OCI-LY7 (cell line): ENCODE measurements at regions not wholly inside any gene's neighbourhood (a gene's known extent, or its start where the extent isn't known, plus 50 kb on each side); places are given as distances from the start of the nearest gene placed in this dataset.

ENCODE experiments used
- BruUV-seq: library from RNA; stranded (reverse); fragments of 400-500 nt; replicated peaks from 2 replicates; lab custom pipeline; 2021; lab: Mats Ljungman, UMichigan
- CTCF ChIA-PET: fragments of 300-600 bp; sonication (Branson Sonifier 250); formaldehyde crosslinking; loops from one replicate; lab custom pipeline; 2022; ENCODE audit warnings: antibody characterized with exemption; ENCODE audit not compliant: unreplicated experiment; lab: Charles Lee
- POLR2A ChIA-PET: fragments of 300-600 bp; sonication (Branson Sonifier 250); formaldehyde crosslinking; loops from one replicate; lab custom pipeline; 2022; ENCODE audit warnings: antibody characterized with exemption; lab: Charles Lee
- DNase-seq: peaks from one replicate; pipeline ENCODE4 v3.0.0-alpha.2; 2015; ENCODE audit warnings: low spot score
- H2AFZ ChIP-seq: fragments of 200-600 bp; sonication (generic), shearing (Covaris generic); 2 replicates; pipeline ENCODE4 v1.6.1; 2014; ENCODE audit warnings: mild to moderate bottlenecking, antibody characterized with exemption, low read length, moderate library complexity
- H3K27ac ChIP-seq: fragments of 200-600 bp; sonication (generic); 2 replicates; pipeline ENCODE4 v1.5.1; 2014; ENCODE audit warnings: mixed run types, low read depth, mild to moderate bottlenecking, moderate library complexity, low read length, inconsistent platforms; ENCODE audit not compliant: poor library complexity, severe bottlenecking
- H3K36me3 ChIP-seq: fragments of 200-600 bp; sonication (generic); 2 replicates; pipeline ENCODE4 v1.6.1; 2014; ENCODE audit warnings: mild to moderate bottlenecking, antibody characterized with exemption, low read length, moderate library complexity, mixed read lengths; ENCODE audit not compliant: insufficient read depth
- H3K4me1 ChIP-seq: fragments of 200-600 bp; sonication (generic); 2 replicates; pipeline ENCODE4 v1.5.1; 2014; ENCODE audit warnings: mild to moderate bottlenecking, low read length; ENCODE audit not compliant: insufficient read depth, poor library complexity, severe bottlenecking
- H3K4me2 ChIP-seq: fragments of 200-600 bp; sonication (generic); 2 replicates; pipeline ENCODE4 v1.6.1; 2014; ENCODE audit warnings: mild to moderate bottlenecking, low read length
- H3K4me3 ChIP-seq: fragments of 200-600 bp; sonication (generic); 2 replicates; pipeline ENCODE4 v1.5.1; 2014; ENCODE audit warnings: mild to moderate bottlenecking, low read depth, low read length; ENCODE audit not compliant: poor library complexity, severe bottlenecking
- H3K79me2 ChIP-seq: fragments of 200-600 bp; sonication (generic); 2 replicates; pipeline ENCODE4 v1.6.1; 2016; ENCODE audit warnings: low read depth, mild to moderate bottlenecking, low read length, moderate library complexity, mixed read lengths; ENCODE audit not compliant: insufficient read depth
- H3K9me2 ChIP-seq: fragments of 200-600 bp; sonication (generic); 2 replicates; pipeline ENCODE4 v1.6.1; 2016; ENCODE audit warnings: mild to moderate bottlenecking, low read length, mixed read lengths; ENCODE audit not compliant: insufficient read depth
- H3K9me3 ChIP-seq: fragments of 200-600 bp; sonication (generic); 2 replicates; pipeline ENCODE4 v1.6.1; 2014; ENCODE audit warnings: mild to moderate bottlenecking, mixed run types, low read length, mixed read lengths
- H4K20me1 ChIP-seq: fragments of 200-600 bp; sonication (generic); 2 replicates; pipeline ENCODE4 v1.6.1; 2014; ENCODE audit warnings: mild to moderate bottlenecking, antibody characterized with exemption, low read length, moderate library complexity, mixed read lengths; ENCODE audit not compliant: insufficient read depth
- EZH2phosphoT487 ChIP-seq: fragments of 200-600 bp; sonication (generic); IDR thresholded peaks from 2 replicates; pipeline ENCODE4 v1.6.1; 2018; ENCODE audit warnings: low read depth, borderline replicate concordance, mild to moderate bottlenecking, mixed run types, antibody characterized with exemption, low read length, moderate library complexity, mixed read lengths
- intact Hi-C: fragments of 100-400 bp; cut with micrococcal nuclease; formaldehyde crosslinking; loops from one replicate; pipeline ENCODE4 v1.10.0; 2022; ENCODE audit not compliant: unreplicated experiment
- TF ChIP-seq, protein P1 (sequence below): fragments of 200-600 bp; sonication (generic); conservative IDR thresholded peaks from 2 replicates; pipeline ENCODE4 v1.5.1; 2014; ENCODE audit warnings: mild to moderate bottlenecking, antibody characterized with exemption, low read length, moderate library complexity, mixed read lengths

DNA sequence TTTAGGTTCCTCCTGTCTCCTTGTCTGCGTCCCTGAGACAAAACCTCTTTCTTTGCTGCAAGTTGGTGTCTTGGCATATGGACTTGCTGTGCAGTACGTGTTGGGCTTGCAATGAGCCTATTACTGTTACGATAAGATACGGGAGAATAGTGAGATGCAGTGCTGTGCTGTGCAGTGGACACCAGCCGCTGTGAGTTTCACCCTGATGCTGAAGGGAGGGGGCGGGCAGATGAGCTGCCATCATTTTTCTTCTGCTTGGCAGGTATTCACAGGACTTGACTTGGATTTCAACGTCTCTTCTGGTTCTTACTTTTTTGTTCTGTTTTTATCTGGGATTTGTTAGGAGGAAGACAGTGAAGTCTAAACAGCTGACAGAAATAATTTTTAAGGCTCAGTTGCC, 257.1 kb upstream of the PITRM1 start:
- no peaks in the 10 kb centered on the region for H4K20me1 ChIP-seq
- intact Hi-C loops: no loop called here
- no peaks in the 10 kb centered on the region for H3K4me1 ChIP-seq
- H3K4me3 ChIP-seq: no peak overlapping the region
- no peak for TF ChIP-seq EZH2phosphoT487
- TF ChIP-seq, protein P1, sequence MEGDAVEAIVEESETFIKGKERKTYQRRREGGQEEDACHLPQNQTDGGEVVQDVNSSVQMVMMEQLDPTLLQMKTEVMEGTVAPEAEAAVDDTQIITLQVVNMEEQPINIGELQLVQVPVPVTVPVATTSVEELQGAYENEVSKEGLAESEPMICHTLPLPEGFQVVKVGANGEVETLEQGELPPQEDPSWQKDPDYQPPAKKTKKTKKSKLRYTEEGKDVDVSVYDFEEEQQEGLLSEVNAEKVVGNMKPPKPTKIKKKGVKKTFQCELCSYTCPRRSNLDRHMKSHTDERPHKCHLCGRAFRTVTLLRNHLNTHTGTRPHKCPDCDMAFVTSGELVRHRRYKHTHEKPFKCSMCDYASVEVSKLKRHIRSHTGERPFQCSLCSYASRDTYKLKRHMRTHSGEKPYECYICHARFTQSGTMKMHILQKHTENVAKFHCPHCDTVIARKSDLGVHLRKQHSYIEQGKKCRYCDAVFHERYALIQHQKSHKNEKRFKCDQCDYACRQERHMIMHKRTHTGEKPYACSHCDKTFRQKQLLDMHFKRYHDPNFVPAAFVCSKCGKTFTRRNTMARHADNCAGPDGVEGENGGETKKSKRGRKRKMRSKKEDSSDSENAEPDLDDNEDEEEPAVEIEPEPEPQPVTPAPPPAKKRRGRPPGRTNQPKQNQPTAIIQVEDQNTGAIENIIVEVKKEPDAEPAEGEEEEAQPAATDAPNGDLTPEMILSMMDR: no peak
- no peaks in the 10 kb centered on the region for H3K79me2 ChIP-seq
- POLR2A ChIA-PET: interaction anchor here (1.1 kb wide), 1 partner anchor 11 kb away, joined by 4 read pairs; no protein-coding TSS in a partner anchor
- CTCF ChIA-PET: no interaction called here
- no peaks in the 10 kb centered on the region for H3K9me2 ChIP-seq
- no peak overlapping the region for H3K4me2 ChIP-seq
- H3K9me3 ChIP-seq: no peaks in the 10 kb centered on the region
- no peak overlapping the region for H3K27ac ChIP-seq
- no TSS peak for BruUV-seq
- H3K36me3 ChIP-seq: no peaks in the 10 kb centered on the region
- no peak overlapping the region for H2AFZ ChIP-seq
- no peak for DNase-seq

GRCh38 chr10:3428826-3429225, 256.2 kb upstream of the PITRM1 start:
- Histone ChIP-seq H3K4me3 (no peak overlapping the region), H2AFZ (no peak overlapping the region), H3K36me3 (no peaks in the 10 kb centered on the region), H4K20me1 (no peaks in the 10 kb centered on the region), H3K4me1 (no peaks in the 10 kb centered on the region), H3K9me3 (no peaks in the 10 kb centered on the region), H3K79me2 (no peaks in the 10 kb centered on the region), H3K4me2 (no peak overlapping the region), H3K9me2 (no peaks in the 10 kb centered on the region), H3K27ac (no peak overlapping the region)
- no TSS peak for BruUV-seq
- intact Hi-C loops: no loop called here
- TF ChIP-seq, protein P1: no peak
- TF ChIP-seq EZH2phosphoT487: no peak
- POLR2A ChIA-PET: no interaction called here
- no peak for DNase-seq
- CTCF ChIA-PET: no interaction called here

DNA sequence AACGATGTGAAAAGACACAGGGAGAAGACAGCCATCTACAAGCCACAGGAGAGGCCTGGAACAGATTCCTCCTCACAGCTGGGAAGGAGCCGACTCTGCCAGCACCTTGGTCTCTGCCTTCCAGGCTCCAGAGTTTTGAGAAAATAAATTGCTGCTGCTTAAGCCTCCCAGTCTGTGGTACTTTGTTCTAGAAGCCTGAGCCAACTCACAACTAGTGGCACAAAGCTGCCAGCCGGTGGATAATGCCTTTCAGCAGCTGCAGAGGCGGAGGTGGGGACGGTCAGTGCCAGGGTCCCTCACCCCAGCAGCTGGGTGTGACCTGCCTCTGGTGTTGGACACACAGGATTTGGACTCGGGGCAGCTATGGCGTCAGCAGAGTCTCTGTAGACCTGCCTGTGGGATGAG, 255.4 kb upstream of the PITRM1 start:
- Histone ChIP-seq H3K27ac (no peak overlapping the region), H3K4me2 (no peak overlapping the region), H3K9me3 (no peaks in the 10 kb centered on the region), H2AFZ (no peak overlapping the region), H3K4me1 (no peaks in the 10 kb centered on the region), H3K79me2 (no peaks in the 10 kb centered on the region), H4K20me1 (no peaks in the 10 kb centered on the region), H3K9me2 (no peaks in the 10 kb centered on the region), H3K36me3 (no peaks in the 10 kb centered on the region), H3K4me3 (no peak overlapping the region)
- no peak for DNase-seq
- ChIA-PET POLR2A (no interaction called here), CTCF (no interaction called here)
- BruUV-seq: no TSS peak
- intact Hi-C loops: no loop called here
- TF ChIP-seq, protein P1: no peak
- no peak for TF ChIP-seq EZH2phosphoT487
